ENCODE measurements at regions not wholly inside any gene's neighbourhood (a gene's known extent, or its start where the extent isn't known, plus 50 kb on each side); places are given as distances from the start of the nearest gene placed in this dataset.

DNA sequence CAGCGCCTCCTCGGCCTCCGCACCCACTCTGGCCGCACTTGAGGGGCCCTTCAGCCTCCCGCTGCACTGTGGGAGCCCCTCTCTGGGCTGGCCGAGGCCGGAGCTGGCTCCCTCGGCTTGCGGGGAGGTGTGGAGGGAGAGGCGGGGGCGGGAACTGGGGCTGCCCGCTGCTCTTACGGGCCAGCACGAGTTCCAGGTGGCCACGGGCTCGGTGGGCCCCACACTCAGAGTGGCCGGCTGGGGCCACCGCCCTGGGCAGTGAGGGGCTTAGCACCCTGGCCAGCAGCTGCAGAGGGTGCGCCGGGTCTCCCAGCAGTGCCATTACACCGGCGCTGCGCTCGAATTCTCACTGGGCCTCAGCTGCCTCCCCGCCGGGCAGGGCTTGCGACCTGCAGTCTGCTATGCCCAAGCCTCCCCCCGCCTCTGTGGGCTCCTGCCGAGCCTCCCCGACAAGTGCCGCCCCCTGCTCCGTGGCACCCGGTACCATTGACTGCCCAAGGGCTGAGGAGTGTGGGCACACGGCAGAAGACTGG, 167.1 kb upstream of the PLSCR5 start:
- TF ChIP-seq, protein P1, sequence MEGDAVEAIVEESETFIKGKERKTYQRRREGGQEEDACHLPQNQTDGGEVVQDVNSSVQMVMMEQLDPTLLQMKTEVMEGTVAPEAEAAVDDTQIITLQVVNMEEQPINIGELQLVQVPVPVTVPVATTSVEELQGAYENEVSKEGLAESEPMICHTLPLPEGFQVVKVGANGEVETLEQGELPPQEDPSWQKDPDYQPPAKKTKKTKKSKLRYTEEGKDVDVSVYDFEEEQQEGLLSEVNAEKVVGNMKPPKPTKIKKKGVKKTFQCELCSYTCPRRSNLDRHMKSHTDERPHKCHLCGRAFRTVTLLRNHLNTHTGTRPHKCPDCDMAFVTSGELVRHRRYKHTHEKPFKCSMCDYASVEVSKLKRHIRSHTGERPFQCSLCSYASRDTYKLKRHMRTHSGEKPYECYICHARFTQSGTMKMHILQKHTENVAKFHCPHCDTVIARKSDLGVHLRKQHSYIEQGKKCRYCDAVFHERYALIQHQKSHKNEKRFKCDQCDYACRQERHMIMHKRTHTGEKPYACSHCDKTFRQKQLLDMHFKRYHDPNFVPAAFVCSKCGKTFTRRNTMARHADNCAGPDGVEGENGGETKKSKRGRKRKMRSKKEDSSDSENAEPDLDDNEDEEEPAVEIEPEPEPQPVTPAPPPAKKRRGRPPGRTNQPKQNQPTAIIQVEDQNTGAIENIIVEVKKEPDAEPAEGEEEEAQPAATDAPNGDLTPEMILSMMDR (IDR thresholded peaks at IDR 0.05): no peak
- no peak for TF ChIP-seq POLR2A (IDR thresholded peaks at IDR 0.05)

All from right lobe of liver (tissue), 4 donors.